Fibroblast of the aortic adventitia (primary cell): ENCODE measurements at regions not wholly inside any gene's neighbourhood (a gene's known extent, or its start where the extent isn't known, plus 50 kb on each side); places are given as distances from the start of the nearest gene placed in this dataset.
A peak's percentile ranks its signal among the peaks of the same experiment; 100 is the strongest.

Source experiments
- DNase-seq: peaks from one replicate; pipeline ENCODE4 v3.0.0-alpha.2; 2010; ENCODE audit warnings: low read depth
- H3K4me3 ChIP-seq: 2 replicates; pipeline ENCODE4 v1.5.1; 2011; ENCODE audit warnings: low read depth, mild to moderate bottlenecking, control low read depth, low read length, moderate library complexity
- CTCF ChIP-seq: IDR thresholded peaks from 2 replicates; pipeline ENCODE4 v1.5.1; 2011; ENCODE audit warnings: mild to moderate bottlenecking, low read length, control low read depth, inconsistent platforms; ENCODE audit not compliant: insufficient read depth

DNA sequence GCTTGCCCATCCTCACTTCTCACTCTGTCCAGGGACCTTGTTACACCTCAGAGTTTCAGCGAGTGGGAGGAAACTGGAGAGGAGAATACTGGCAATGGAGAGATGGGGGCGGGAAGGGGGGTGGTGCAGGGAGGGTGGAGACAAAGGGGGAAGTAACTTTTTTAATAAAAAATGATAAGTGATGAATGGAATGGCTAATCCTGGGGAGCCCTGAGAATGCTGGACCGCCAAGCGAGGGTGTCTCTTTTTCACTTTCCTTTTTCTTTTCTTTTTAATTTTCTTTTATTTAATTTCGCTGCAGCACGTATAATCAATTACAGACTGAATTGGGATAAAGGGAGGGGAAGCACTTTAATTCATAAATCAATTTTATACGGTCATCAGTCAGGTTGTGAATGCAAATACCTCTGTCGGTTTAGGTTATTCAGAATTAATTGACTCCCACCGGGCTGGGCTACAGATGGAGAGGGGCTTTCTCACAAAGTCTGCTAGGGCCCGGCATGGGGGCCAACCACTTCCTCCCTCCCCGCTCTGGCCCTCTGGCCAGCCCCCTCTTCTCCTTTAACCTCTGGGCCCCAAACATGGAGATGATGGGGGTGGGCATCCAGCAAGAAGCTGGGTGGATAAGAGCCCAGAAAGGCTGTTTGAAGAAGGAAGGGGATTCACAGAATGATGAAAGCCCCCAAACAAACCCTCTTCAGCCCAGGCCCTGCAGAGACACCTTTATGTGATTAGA lies 106.8 kb upstream of the BOC start:
- DNase-seq = no peak
- no peak for TF ChIP-seq CTCF
- H3K4me3 ChIP-seq = no peak overlapping the region

GRCh38 chr3:113105093-113105449 lies 106.3 kb upstream of the BOC start:
- DNase-seq = peak; percentile 13
- no peak for TF ChIP-seq CTCF
- no peak overlapping the region for H3K4me3 ChIP-seq

DNA sequence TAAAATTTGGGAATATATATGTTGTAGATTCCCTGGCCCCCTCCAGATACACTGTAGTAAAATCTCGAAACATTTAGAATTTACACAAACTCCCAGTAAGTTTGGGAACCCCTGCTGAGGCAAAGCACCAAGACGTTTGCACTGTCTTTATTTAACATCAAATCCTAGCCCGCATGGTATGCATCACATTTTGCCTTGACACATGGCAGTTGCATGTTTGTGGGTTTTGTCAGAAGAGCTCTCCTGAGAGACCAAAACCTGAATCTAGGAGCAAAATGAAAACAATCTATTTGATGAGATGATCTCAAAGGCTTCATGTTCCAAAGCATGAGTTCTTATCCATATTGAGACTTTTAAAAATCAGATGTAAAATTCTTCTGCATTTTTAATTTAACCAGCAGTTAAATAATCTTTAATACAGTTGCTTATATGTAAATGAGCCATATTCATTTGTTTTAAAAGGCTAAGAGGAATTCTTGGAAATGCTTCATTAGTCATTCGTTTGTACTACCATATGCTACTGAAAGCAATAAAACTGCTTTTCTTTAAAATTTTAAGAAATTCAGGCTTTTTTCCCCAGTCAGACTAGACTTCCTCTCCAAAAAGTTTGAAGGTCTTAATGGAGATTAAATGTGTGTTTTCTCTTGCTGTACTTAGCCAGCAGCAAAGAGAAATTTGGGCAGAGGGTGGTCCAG lies 105.2 kb upstream of the BOC start:
- no peak overlapping the region for H3K4me3 ChIP-seq
- DNase-seq = no peak
- no peak for TF ChIP-seq CTCF

GRCh38 chr3:113110267-113110666 lies 101.1 kb upstream of the BOC start:
- no peak overlapping the region for H3K4me3 ChIP-seq
- TF ChIP-seq CTCF = no peak
- DNase-seq = no peak

- DNase-seq = no peak
- TF ChIP-seq CTCF = no peak
- no peak overlapping the region for H3K4me3 ChIP-seq
Measured at GRCh38 chr3:113111011-113111707, 100.2 kb upstream of the BOC start.

DNA sequence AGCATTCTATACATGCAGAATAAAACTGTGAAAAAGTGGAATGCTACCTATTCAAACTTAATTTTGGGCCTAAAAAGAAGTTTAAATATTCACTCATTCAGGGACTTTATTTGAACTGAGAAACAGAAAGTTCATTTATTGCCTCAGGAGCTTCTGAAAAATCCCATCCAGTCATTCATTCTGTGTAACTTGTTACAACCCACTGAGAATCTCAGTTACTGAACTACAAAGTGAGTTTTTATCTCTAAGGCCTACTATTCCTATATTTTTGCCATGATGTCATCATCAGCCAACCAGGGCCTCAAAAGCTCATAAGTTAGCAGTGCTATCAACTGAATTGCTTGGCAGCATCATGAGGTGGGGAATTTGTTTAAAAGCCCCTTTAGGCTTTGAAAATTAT lies 98.0 kb upstream of the BOC start:
- no peak for TF ChIP-seq CTCF
- no peak overlapping the region for H3K4me3 ChIP-seq

More for the DNA sequence above, 98.0 kb upstream of the BOC start:
- no peak for DNase-seq
